Thyroid gland (tissue), 4 donors: ENCODE measurements at regions not wholly inside any gene's neighbourhood (a gene's known extent, or its start where the extent isn't known, plus 50 kb on each side); places are given as distances from the start of the nearest gene placed in this dataset.

Source experiments
- CTCF ChIP-seq, 6 experiments: fragments of 200-600 bp in 3 of 6; fragments of 450-650 bp in 3 of 6; sonication (generic) in 3 of 6; IDR thresholded peaks; one replicate each; pipeline ENCODE4 v1.5.1; 2016 to 2019; ENCODE audit warnings: antibody characterized with exemption in 6 of 6, mild to moderate bottlenecking in 2 of 6, inconsistent platforms in 1 of 6, moderate library complexity in 1 of 6
- POLR2A ChIP-seq, 2 donors: fragments of 450-650 bp; IDR thresholded peaks; one replicate each; pipeline ENCODE4 v1.6.1; 2017; ENCODE audit warnings: antibody characterized with exemption in 2 of 2, mild to moderate bottlenecking in 2 of 2, moderate library complexity in 1 of 2

GRCh38 chrX:88366314-88366713 lies 380.7 kb upstream of the CPXCR1 start:
- no peak for TF ChIP-seq CTCF (IDR thresholded peaks at IDR 0.05)
- no peak for TF ChIP-seq POLR2A (IDR thresholded peaks at IDR 0.05)
